ENCODE measurements at regions not wholly inside any gene's neighbourhood (a gene's known extent, or its start where the extent isn't known, plus 50 kb on each side); places are given as distances from the start of the nearest gene placed in this dataset.
A peak's percentile ranks its signal among the peaks of the same experiment; 100 is the strongest.

GRCh38 chr9:107154291-107154690 is 128.8 kb upstream of the RAD23B start:
- peaks cover 10% of the 10 kb centered on the region for H3K27me3 Mint-ChIP-seq (ENCODE audit: low read depth)
- TF ChIP-seq CTCF (IDR thresholded peaks at IDR 0.05; ENCODE audit: unreplicated experiment in 3 of 3): no peak
- H3K9me3 Mint-ChIP-seq: peaks cover 3% of the 10 kb centered on the region

GRCh38 chr9:107154766-107155165 is 128.3 kb upstream of the RAD23B start:
- H3K4me3 Mint-ChIP-seq: no peak overlapping the region
- no peak overlapping the region for H3K27ac Mint-ChIP-seq

More at GRCh38 chr9:107154291-107154690, 128.8 kb upstream of the RAD23B start:
- H3K36me3 Mint-ChIP-seq (ENCODE audit: low read depth): no peaks in the 10 kb centered on the region
- peaks cover 12% of the 10 kb centered on the region for H3K4me1 Mint-ChIP-seq
- H3K4me3 Mint-ChIP-seq: no peak overlapping the region
- no peak overlapping the region for H3K27ac Mint-ChIP-seq

GRCh38 chr9:107155244-107155817 is 127.7 kb upstream of the RAD23B start:
- H3K36me3 Mint-ChIP-seq (ENCODE audit: low read depth): no peaks in the 10 kb centered on the region
- H3K27ac Mint-ChIP-seq: no peak overlapping the region
- no peak for TF ChIP-seq CTCF (IDR thresholded peaks at IDR 0.05; ENCODE audit: unreplicated experiment in 3 of 3)
- H3K4me1 Mint-ChIP-seq: peaks cover 2% of the 10 kb centered on the region
- H3K4me3 Mint-ChIP-seq: no peak overlapping the region
- H3K9me3 Mint-ChIP-seq: peaks cover 1% of the 10 kb centered on the region
- H3K27me3 Mint-ChIP-seq (ENCODE audit: low read depth): peaks cover 10% of the 10 kb centered on the region

More at GRCh38 chr9:107154766-107155165, 128.3 kb upstream of the RAD23B start:
- peaks cover 7% of the 10 kb centered on the region for H3K4me1 Mint-ChIP-seq
- H3K9me3 Mint-ChIP-seq: peaks cover 3% of the 10 kb centered on the region
- H3K27me3 Mint-ChIP-seq (ENCODE audit: low read depth): peaks cover 10% of the 10 kb centered on the region
- no peak for TF ChIP-seq CTCF (IDR thresholded peaks at IDR 0.05; ENCODE audit: unreplicated experiment in 3 of 3)
- H3K36me3 Mint-ChIP-seq (ENCODE audit: low read depth): no peaks in the 10 kb centered on the region

- peaks cover 10% of the 10 kb centered on the region for H3K27me3 Mint-ChIP-seq (ENCODE audit: low read depth)
- peak; percentile 38 to 48 (median 45) for TF ChIP-seq CTCF (IDR thresholded peaks at IDR 0.05; ENCODE audit: unreplicated experiment in 3 of 3)
- H3K4me1 Mint-ChIP-seq: no peaks in the 10 kb centered on the region
- H3K27ac Mint-ChIP-seq: no peak overlapping the region
- H3K9me3 Mint-ChIP-seq: no peaks in the 10 kb centered on the region
- no peak overlapping the region for H3K4me3 Mint-ChIP-seq
- H3K36me3 Mint-ChIP-seq (ENCODE audit: low read depth): no peaks in the 10 kb centered on the region
Observed at GRCh38 chr9:107158321-107158720, 124.8 kb upstream of the RAD23B start.

GRCh38 chr9:107161338-107161737 is 121.7 kb upstream of the RAD23B start:
- Mint-ChIP-seq H3K27ac (no peak overlapping the region), H3K9me3 (no peaks in the 10 kb centered on the region), H3K4me3 (no peak overlapping the region), H3K4me1 (no peaks in the 10 kb centered on the region), H3K36me3 (ENCODE audit: low read depth) (no peaks in the 10 kb centered on the region), H3K27me3 (ENCODE audit: low read depth) (peaks cover 6% of the 10 kb centered on the region)
- TF ChIP-seq CTCF (IDR thresholded peaks at IDR 0.05; ENCODE audit: unreplicated experiment in 3 of 3): no peak

- TF ChIP-seq CTCF (IDR thresholded peaks at IDR 0.05; ENCODE audit: unreplicated experiment in 3 of 3): no peak
- peaks cover 2% of the 10 kb centered on the region for H3K27me3 Mint-ChIP-seq (ENCODE audit: low read depth)
- no peaks in the 10 kb centered on the region for H3K4me1 Mint-ChIP-seq
- H3K27ac Mint-ChIP-seq: no peak overlapping the region
- H3K36me3 Mint-ChIP-seq (ENCODE audit: low read depth): no peaks in the 10 kb centered on the region
- H3K9me3 Mint-ChIP-seq: no peaks in the 10 kb centered on the region
- H3K4me3 Mint-ChIP-seq: no peak overlapping the region
Observed at GRCh38 chr9:107163370-107163769, 119.7 kb upstream of the RAD23B start.
